IMR-90 (cell line): ENCODE measurements at regions not wholly inside any gene's neighbourhood (a gene's known extent, or its start where the extent isn't known, plus 50 kb on each side); places are given as distances from the start of the nearest gene placed in this dataset.

Source experiments
- CTCF ChIP-seq: conservative IDR thresholded peaks from 2 replicates; pipeline ENCODE4 v1.5.1; 2012; ENCODE audit warnings: mild to moderate bottlenecking, low read depth, low read length, improper control_type of control experiment
- MXI1 ChIP-seq: IDR thresholded peaks from 2 replicates; pipeline ENCODE4 v1.6.1; 2012; ENCODE audit warnings: low read depth, mild to moderate bottlenecking, low read length, moderate library complexity, borderline replicate concordance
- POLR2A ChIP-seq: IDR thresholded peaks from 2 replicates; pipeline ENCODE4 v1.6.1; 2012; ENCODE audit warnings: mild to moderate bottlenecking, low read depth, low read length
- SMC3 ChIP-seq: fragments of 150-350 bp; IDR thresholded peaks from 2 replicates; pipeline ENCODE4 v1.6.1; 2016; ENCODE audit warnings: low read depth, mild to moderate bottlenecking, antibody characterized with exemption, low read length, moderate library complexity

- TF ChIP-seq CTCF (no peak), POLR2A (no peak), SMC3 (no peak), MXI1 (no peak)
Observed at GRCh38 chr5:117094114-117094815, 519.6 kb upstream of the SEMA6A start.
